H9 (cell line): ENCODE measurements at regions not wholly inside any gene's neighbourhood (a gene's known extent, or its start where the extent isn't known, plus 50 kb on each side); places are given as distances from the start of the nearest gene placed in this dataset.

ENCODE experiments used
- DNase-seq: peaks from one replicate; pipeline ENCODE4 v3.0.0-alpha.2; 2017
- H2AFZ ChIP-seq: one replicate; pipeline ENCODE4 v1.6.1; 2013; ENCODE audit warnings: mild to moderate bottlenecking, low read length, control low read depth, moderate library complexity
- H2AK5ac ChIP-seq: 2 replicates; pipeline ENCODE4 v1.6.1; 2013; ENCODE audit warnings: low read length, control low read depth, mixed read lengths; ENCODE audit not compliant: insufficient read length
- H2BK120ac ChIP-seq: one replicate; pipeline ENCODE4 v1.6.1; 2013; ENCODE audit warnings: low read depth, mild to moderate bottlenecking, low read length, control low read depth, inconsistent platforms; ENCODE audit not compliant: poor library complexity, severe bottlenecking
- H2BK12ac ChIP-seq: 2 replicates; pipeline ENCODE4 v1.6.1; 2013; ENCODE audit warnings: low read length, control low read depth, mixed read lengths, low read depth; ENCODE audit not compliant: insufficient read length
- H2BK15ac ChIP-seq: 2 replicates; pipeline ENCODE4 v1.6.1; 2013; ENCODE audit warnings: low read depth, low read length, control low read depth
- H2BK20ac ChIP-seq: one replicate; pipeline ENCODE4 v1.6.1; 2013; ENCODE audit warnings: low read depth, mild to moderate bottlenecking, low read length, control low read depth, inconsistent platforms; ENCODE audit not compliant: poor library complexity, severe bottlenecking
- H2BK5ac ChIP-seq: 2 replicates; pipeline ENCODE4 v1.6.1; 2013; ENCODE audit warnings: low read length, control low read depth, mixed read lengths; ENCODE audit not compliant: insufficient read length
- H3K14ac ChIP-seq: 2 replicates; pipeline ENCODE4 v1.6.1; 2013; ENCODE audit warnings: low read length, control low read depth; ENCODE audit not compliant: insufficient read depth
- H3K18ac ChIP-seq: 2 replicates; pipeline ENCODE4 v1.6.1; 2013; ENCODE audit warnings: low read depth, mild to moderate bottlenecking, mixed read lengths, low read length, control low read depth; ENCODE audit not compliant: insufficient read length
- H3K23ac ChIP-seq: 2 replicates; pipeline ENCODE4 v1.6.1; 2013; ENCODE audit warnings: low read length, control low read depth, mixed read lengths, low read depth; ENCODE audit not compliant: insufficient read length
- H3K23me2 ChIP-seq: 2 replicates; pipeline ENCODE4 v1.6.1; 2013; ENCODE audit warnings: low read depth, mild to moderate bottlenecking, mixed read lengths, low read length, control low read depth; ENCODE audit not compliant: insufficient read length, poor library complexity, severe bottlenecking
- H3K27ac ChIP-seq: 2 replicates; pipeline ENCODE4 v1.5.1; 2013; ENCODE audit warnings: low read length, control low read depth, mixed read lengths, low read depth; ENCODE audit not compliant: insufficient read length
- H3K27me3 ChIP-seq: 2 replicates; pipeline ENCODE4 v1.6.1; 2013; ENCODE audit warnings: low read length, control low read depth, inconsistent platforms; ENCODE audit not compliant: insufficient read depth
- H3K4ac ChIP-seq: 2 replicates; pipeline ENCODE4 v1.6.1; 2013; ENCODE audit warnings: low read depth, mild to moderate bottlenecking, control low read depth, inconsistent platforms, low read length, moderate library complexity
- H3K4me1 ChIP-seq: 2 replicates; pipeline ENCODE4 v1.6.1; 2013; ENCODE audit warnings: low read length, control low read depth, inconsistent platforms; ENCODE audit not compliant: insufficient read depth
- H3K4me2 ChIP-seq: 2 replicates; pipeline ENCODE4 v1.6.1; 2013; ENCODE audit warnings: low read length, control low read depth, mixed read lengths; ENCODE audit not compliant: insufficient read length, insufficient read depth
- H3K56ac ChIP-seq: 2 replicates; pipeline ENCODE4 v1.6.1; 2013; ENCODE audit warnings: low read depth, mild to moderate bottlenecking, mixed read lengths, low read length, control low read depth; ENCODE audit not compliant: insufficient read length
- H3K79me1 ChIP-seq: 2 replicates; pipeline ENCODE4 v1.6.1; 2013; ENCODE audit warnings: low read depth, mild to moderate bottlenecking, moderate library complexity, low read length, control low read depth, inconsistent platforms; ENCODE audit not compliant: insufficient read depth, poor library complexity, severe bottlenecking
- H3K79me2 ChIP-seq: 2 replicates; pipeline ENCODE4 v1.6.1; 2013; ENCODE audit warnings: low read length, control low read depth, inconsistent platforms; ENCODE audit not compliant: insufficient read depth
- H3K9ac ChIP-seq: 2 replicates; pipeline ENCODE4 v1.6.1; 2013; ENCODE audit warnings: low read length, control low read depth, mixed read lengths; ENCODE audit not compliant: insufficient read length; ENCODE audit errors: extremely low read depth
- H3K9me3 ChIP-seq: one replicate; pipeline ENCODE4 v1.6.1; 2013; ENCODE audit warnings: low read depth, low read length, inconsistent platforms; ENCODE audit not compliant: control insufficient read depth
- H3T11ph ChIP-seq: one replicate; pipeline ENCODE4 v1.6.1; 2013; ENCODE audit warnings: mild to moderate bottlenecking, low read length, control low read depth, inconsistent platforms
- H4K20me1 ChIP-seq: one replicate; pipeline ENCODE4 v1.6.1; 2013; ENCODE audit not compliant: control insufficient read depth, insufficient read length, insufficient read depth
- H4K5ac ChIP-seq: 2 replicates; pipeline ENCODE4 v1.6.1; 2013; ENCODE audit warnings: low read depth, mild to moderate bottlenecking, mixed read lengths, low read length, control low read depth; ENCODE audit not compliant: insufficient read length
- H4K8ac ChIP-seq: replicated peaks from 2 replicates; pipeline ENCODE4 v1.6.1; 2013; ENCODE audit warnings: low read length, control low read depth, mixed read lengths, low read depth; ENCODE audit not compliant: insufficient read length
- H4K91ac ChIP-seq: 2 replicates; pipeline ENCODE4 v1.6.1; 2013; ENCODE audit warnings: low read depth, mild to moderate bottlenecking, moderate library complexity, mixed read lengths, low read length, control low read depth; ENCODE audit not compliant: insufficient read length
- H3K27ac Mint-ChIP-seq, 3 experiments: 2 replicates in 2 of 3; 3 replicates in 1 of 3; pipeline ENCODE4 v1.8.0; 2020 to 2021; ENCODE audit warnings: mixed read lengths in 3 of 3, mild to moderate bottlenecking in 1 of 3, moderate library complexity in 1 of 3
- H3K27me3 Mint-ChIP-seq: 2 replicates; pipeline ENCODE4 v1.8.0; 2021; ENCODE audit warnings: low read depth, mild to moderate bottlenecking, moderate library complexity, mixed read lengths
- H3K36me3 Mint-ChIP-seq, 3 experiments: 2 replicates in 2 of 3; 3 replicates in 1 of 3; pipeline ENCODE4 v1.8.0; 2020 to 2021; ENCODE audit warnings: low read depth in 3 of 3, mixed read lengths in 3 of 3; ENCODE audit not compliant: insufficient read depth in 1 of 3
- H3K4me1 Mint-ChIP-seq, 2 experiments: 2 replicates each; pipeline ENCODE4 v1.8.0; 2020; ENCODE audit warnings: mixed read lengths in 2 of 2
- H3K4me3 Mint-ChIP-seq, 2 experiments: 2 replicates in 1 of 2; 3 replicates in 1 of 2; pipeline ENCODE4 v1.8.0; 2020 to 2021; ENCODE audit warnings: mild to moderate bottlenecking in 2 of 2, mixed read lengths in 2 of 2, moderate library complexity in 1 of 2
- H3K9me3 Mint-ChIP-seq, 2 experiments: 2 replicates in 1 of 2; 3 replicates in 1 of 2; pipeline ENCODE4 v1.8.0; 2020; ENCODE audit warnings: mild to moderate bottlenecking in 2 of 2, mixed read lengths in 2 of 2, moderate library complexity in 1 of 2
- TF ChIP-seq, protein P1 (sequence below): fragments of 200-600 bp; sonication (generic); conservative IDR thresholded peaks from 3 replicates; pipeline ENCODE4 v1.8.0; 2021; ENCODE audit warnings: antibody characterized with exemption, mild to moderate bottlenecking

- H3K9me3 Mint-ChIP-seq = no peaks in the 10 kb centered on the region
- Histone ChIP-seq H3K79me1 (no peaks in the 10 kb centered on the region), H3T11ph (no peak overlapping the region), H3K14ac (no peak overlapping the region), H2AFZ (no peak overlapping the region), H2BK5ac (no peak overlapping the region), H3K18ac (no peak overlapping the region), H3K23me2 (no peaks in the 10 kb centered on the region), H3K27me3 (no peaks in the 10 kb centered on the region), H4K8ac (no peak overlapping the region), H2BK120ac (no peak overlapping the region), H4K5ac (no peak overlapping the region), H4K20me1 (no peaks in the 10 kb centered on the region), H2AK5ac (no peak overlapping the region), H3K23ac (no peak overlapping the region), H3K9ac (no peak overlapping the region), H3K9me3 (no peaks in the 10 kb centered on the region), H3K56ac (no peak overlapping the region), H2BK12ac (no peak overlapping the region), H4K91ac (no peak overlapping the region), H3K79me2 (no peaks in the 10 kb centered on the region), H3K4me2 (no peak overlapping the region), H2BK20ac (no peak overlapping the region), H2BK15ac (no peak overlapping the region), H3K27ac (no peak overlapping the region), H3K4ac (no peak overlapping the region), H3K4me1 (no peaks in the 10 kb centered on the region)
- no peak for DNase-seq
- no peaks in the 10 kb centered on the region for H3K27me3 Mint-ChIP-seq
- no peak overlapping the region for H3K4me3 Mint-ChIP-seq
- TF ChIP-seq, protein P1, sequence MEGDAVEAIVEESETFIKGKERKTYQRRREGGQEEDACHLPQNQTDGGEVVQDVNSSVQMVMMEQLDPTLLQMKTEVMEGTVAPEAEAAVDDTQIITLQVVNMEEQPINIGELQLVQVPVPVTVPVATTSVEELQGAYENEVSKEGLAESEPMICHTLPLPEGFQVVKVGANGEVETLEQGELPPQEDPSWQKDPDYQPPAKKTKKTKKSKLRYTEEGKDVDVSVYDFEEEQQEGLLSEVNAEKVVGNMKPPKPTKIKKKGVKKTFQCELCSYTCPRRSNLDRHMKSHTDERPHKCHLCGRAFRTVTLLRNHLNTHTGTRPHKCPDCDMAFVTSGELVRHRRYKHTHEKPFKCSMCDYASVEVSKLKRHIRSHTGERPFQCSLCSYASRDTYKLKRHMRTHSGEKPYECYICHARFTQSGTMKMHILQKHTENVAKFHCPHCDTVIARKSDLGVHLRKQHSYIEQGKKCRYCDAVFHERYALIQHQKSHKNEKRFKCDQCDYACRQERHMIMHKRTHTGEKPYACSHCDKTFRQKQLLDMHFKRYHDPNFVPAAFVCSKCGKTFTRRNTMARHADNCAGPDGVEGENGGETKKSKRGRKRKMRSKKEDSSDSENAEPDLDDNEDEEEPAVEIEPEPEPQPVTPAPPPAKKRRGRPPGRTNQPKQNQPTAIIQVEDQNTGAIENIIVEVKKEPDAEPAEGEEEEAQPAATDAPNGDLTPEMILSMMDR = no peak
- no peak overlapping the region for H3K27ac Mint-ChIP-seq
- no peaks in the 10 kb centered on the region for H3K4me1 Mint-ChIP-seq
- H3K36me3 Mint-ChIP-seq = no peaks in the 10 kb centered on the region
Observed at GRCh38 chr18:34128436-34128835, 96.3 kb downstream of the NOL4 start.
